ENCODE measurements at regions not wholly inside any gene's neighbourhood (a gene's known extent, or its start where the extent isn't known, plus 50 kb on each side); places are given as distances from the start of the nearest gene placed in this dataset.

- Mint-ChIP-seq H3K27me3 (ENCODE audit: low read depth in 3 of 3) (peaks cover 0 to 2% (median 0%) of the 10 kb centered on the region in 3 donors), H3K27ac (no peak overlapping the region)
These were observed 285.3 kb downstream of the ANKRD50 start for GRCh38 chr4:124427095-124427767.

GRCh38 chr4:124428648-124429047 lies 283.9 kb downstream of the ANKRD50 start:
- H3K27me3 Mint-ChIP-seq (ENCODE audit: low read depth in 3 of 3), result peaks cover 0 to 2% (median 0%) of the 10 kb centered on the region in 3 donors
- DNase-seq, result no peak
- no peaks in the 10 kb centered on the region for H3K4me1 Mint-ChIP-seq
- H3K36me3 Mint-ChIP-seq, result no peaks in the 10 kb centered on the region
- H3K9me3 Mint-ChIP-seq, result peaks cover 0 to 7% (median under 1%) of the 10 kb centered on the region in 6 donors
- H3K4me3 Mint-ChIP-seq, result no peak overlapping the region
- H3K27ac Mint-ChIP-seq, result no peak overlapping the region

More at GRCh38 chr4:124427095-124427767, 285.3 kb downstream of the ANKRD50 start:
- no peak for DNase-seq
- no peaks in the 10 kb centered on the region for H3K4me1 Mint-ChIP-seq
- H3K4me3 Mint-ChIP-seq, result no peak overlapping the region
- H3K9me3 Mint-ChIP-seq, result peaks cover 0 to 5% (median 0%) of the 10 kb centered on the region in 6 donors
- H3K36me3 Mint-ChIP-seq, result no peaks in the 10 kb centered on the region

- Mint-ChIP-seq H3K27ac (no peak overlapping the region), H3K27me3 (ENCODE audit: low read depth in 3 of 3) (peaks cover 0 to 2% (median 0%) of the 10 kb centered on the region in 3 donors), H3K4me1 (no peaks in the 10 kb centered on the region), H3K36me3 (no peaks in the 10 kb centered on the region), H3K9me3 (peaks cover 0 to 7% (median under 1%) of the 10 kb centered on the region in 6 donors), H3K4me3 (no peak overlapping the region)
- DNase-seq, result no peak
These were observed 282.7 kb downstream of the ANKRD50 start for GRCh38 chr4:124429746-124430250.

GRCh38 chr4:124431653-124432192 lies 280.8 kb downstream of the ANKRD50 start:
- Mint-ChIP-seq H3K36me3 (no peaks in the 10 kb centered on the region), H3K27ac (no peak overlapping the region), H3K4me1 (no peaks in the 10 kb centered on the region), H3K27me3 (ENCODE audit: low read depth in 3 of 3) (peaks cover 0 to 2% (median 0%) of the 10 kb centered on the region in 3 donors), H3K4me3 (no peak overlapping the region), H3K9me3 (peaks cover 0 to 7% (median under 1%) of the 10 kb centered on the region in 6 donors)
- no peak for DNase-seq

- Mint-ChIP-seq H3K27ac (no peak overlapping the region), H3K9me3 (peaks cover 0 to 7% (median under 1%) of the 10 kb centered on the region in 6 donors), H3K27me3 (ENCODE audit: low read depth in 3 of 3) (peaks cover 0 to 2% (median 0%) of the 10 kb centered on the region in 3 donors), H3K4me1 (no peaks in the 10 kb centered on the region), H3K4me3 (no peak overlapping the region), H3K36me3 (no peaks in the 10 kb centered on the region)
- no peak for DNase-seq
These were observed 280.0 kb downstream of the ANKRD50 start for GRCh38 chr4:124432500-124432899.

GRCh38 chr4:124433044-124433443 lies 279.5 kb downstream of the ANKRD50 start:
- Mint-ChIP-seq H3K36me3 (no peaks in the 10 kb centered on the region), H3K27ac (no peak overlapping the region), H3K4me3 (no peak overlapping the region), H3K9me3 (peaks cover 0 to 7% (median under 1%) of the 10 kb centered on the region in 6 donors), H3K4me1 (no peaks in the 10 kb centered on the region), H3K27me3 (ENCODE audit: low read depth in 3 of 3) (peaks cover 0 to 2% (median 0%) of the 10 kb centered on the region in 3 donors)
- no peak for DNase-seq

- Mint-ChIP-seq H3K27me3 (ENCODE audit: low read depth in 3 of 3) (peaks cover 0 to 2% (median 0%) of the 10 kb centered on the region in 3 donors), H3K4me3 (no peak overlapping the region), H3K9me3 (peaks cover 0 to 7% (median 0%) of the 10 kb centered on the region in 6 donors), H3K4me1 (no peaks in the 10 kb centered on the region), H3K36me3 (no peaks in the 10 kb centered on the region), H3K27ac (no peak overlapping the region)
- no peak for DNase-seq
These were observed 279.0 kb downstream of the ANKRD50 start for GRCh38 chr4:124433500-124433899.

- H3K4me3 Mint-ChIP-seq, result no peak overlapping the region
- peaks cover 0 to 10% (median 4%) of the 10 kb centered on the region in 6 donors for H3K9me3 Mint-ChIP-seq
- H3K36me3 Mint-ChIP-seq, result no peaks in the 10 kb centered on the region
- no peak overlapping the region for H3K27ac Mint-ChIP-seq
- H3K27me3 Mint-ChIP-seq (ENCODE audit: low read depth in 3 of 3), result no peaks in the 10 kb centered on the region
- no peak for DNase-seq
- no peaks in the 10 kb centered on the region for H3K4me1 Mint-ChIP-seq
These were observed 277.1 kb downstream of the ANKRD50 start for GRCh38 chr4:124435274-124435950.

GRCh38 chr4:124437853-124438495 lies 274.6 kb downstream of the ANKRD50 start:
- Mint-ChIP-seq H3K36me3 (no peaks in the 10 kb centered on the region), H3K9me3 (peaks cover 0 to 13% (median 4%) of the 10 kb centered on the region in 6 donors), H3K27me3 (ENCODE audit: low read depth in 3 of 3) (peaks cover 0 to 2% (median 0%) of the 10 kb centered on the region in 3 donors), H3K4me3 (no peak overlapping the region), H3K27ac (no peak overlapping the region), H3K4me1 (no peaks in the 10 kb centered on the region)
- DNase-seq, result no peak

- no peaks in the 10 kb centered on the region for H3K4me1 Mint-ChIP-seq
- H3K4me3 Mint-ChIP-seq, result no peak overlapping the region
- peaks cover 0 to 5% (median 0%) of the 10 kb centered on the region in 3 donors for H3K36me3 Mint-ChIP-seq
- H3K27me3 Mint-ChIP-seq (ENCODE audit: low read depth in 3 of 3), result peaks cover 0 to 2% (median 0%) of the 10 kb centered on the region in 3 donors
- H3K9me3 Mint-ChIP-seq, result peaks cover 8 to 24% (median 13%) of the 10 kb centered on the region in 6 donors
- DNase-seq, result no peak
- no peak overlapping the region for H3K27ac Mint-ChIP-seq
These were observed 267.5 kb downstream of the ANKRD50 start for GRCh38 chr4:124445071-124445470.

GRCh38 chr4:124449881-124450280 lies 262.7 kb downstream of the ANKRD50 start:
- no peaks in the 10 kb centered on the region for H3K4me1 Mint-ChIP-seq
- no peaks in the 10 kb centered on the region for H3K27me3 Mint-ChIP-seq (ENCODE audit: low read depth in 3 of 3)
- peaks cover 0 to 5% (median 0%) of the 10 kb centered on the region in 3 donors for H3K36me3 Mint-ChIP-seq
- peaks cover 6 to 25% (median 9%) of the 10 kb centered on the region in 6 donors for H3K9me3 Mint-ChIP-seq
- no peak overlapping the region for H3K27ac Mint-ChIP-seq
- DNase-seq, result no peak
- no peak overlapping the region for H3K4me3 Mint-ChIP-seq

GRCh38 chr4:124450851-124451250 lies 261.7 kb downstream of the ANKRD50 start:
- no peaks in the 10 kb centered on the region for H3K4me1 Mint-ChIP-seq
- H3K36me3 Mint-ChIP-seq, result peaks cover 0 to 5% (median 0%) of the 10 kb centered on the region in 3 donors
- H3K27me3 Mint-ChIP-seq (ENCODE audit: low read depth in 3 of 3), result no peaks in the 10 kb centered on the region
- no peak overlapping the region for H3K27ac Mint-ChIP-seq
- no peak for DNase-seq
- no peak overlapping the region for H3K4me3 Mint-ChIP-seq
- peaks cover 6 to 25% (median 9%) of the 10 kb centered on the region in 6 donors for H3K9me3 Mint-ChIP-seq

- no peaks in the 10 kb centered on the region for H3K4me1 Mint-ChIP-seq
- no peaks in the 10 kb centered on the region for H3K36me3 Mint-ChIP-seq
- H3K27ac Mint-ChIP-seq, result no peak overlapping the region
- peaks cover 0 to 12% (median 3%) of the 10 kb centered on the region in 6 donors for H3K9me3 Mint-ChIP-seq
- DNase-seq, result no peak
- H3K4me3 Mint-ChIP-seq, result no peak overlapping the region
- peaks cover 0 to 2% (median 0%) of the 10 kb centered on the region in 3 donors for H3K27me3 Mint-ChIP-seq (ENCODE audit: low read depth in 3 of 3)
These were observed 257.7 kb downstream of the ANKRD50 start for GRCh38 chr4:124454772-124455270.

Measured in immature natural killer cell (primary cell).